ENCODE measurements at regions not wholly inside any gene's neighbourhood (a gene's known extent, or its start where the extent isn't known, plus 50 kb on each side); places are given as distances from the start of the nearest gene placed in this dataset.

DNA sequence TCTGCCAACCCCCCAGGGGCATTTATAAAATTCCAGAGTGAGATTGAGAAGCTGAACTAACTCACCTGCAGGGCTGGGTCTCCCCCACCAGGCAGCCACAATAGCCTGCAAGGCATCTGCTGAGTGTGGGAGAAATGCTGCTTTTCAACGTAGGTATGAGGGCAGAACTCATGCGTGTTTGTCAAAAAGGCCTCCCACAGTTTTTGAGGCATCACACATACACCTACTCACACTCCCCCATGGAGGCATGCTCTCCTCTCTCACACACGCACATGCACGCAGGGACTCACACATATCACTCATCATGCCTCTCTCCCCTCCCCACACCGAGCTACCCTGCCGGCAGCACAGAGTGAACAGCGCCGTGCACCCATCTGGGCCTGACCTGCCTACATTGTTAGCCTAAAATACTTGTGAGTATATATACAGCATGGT is 390.5 kb downstream of the FGF9 start:
- Histone ChIP-seq H3K36me3 (ENCODE audit: insufficient read depth, low read length) (no peaks in the 10 kb centered on the region), H3K79me2 (ENCODE audit: insufficient read depth, low read length) (no peaks in the 10 kb centered on the region), H3K9ac (ENCODE audit: low read length) (no peak overlapping the region), H3K4me1 (ENCODE audit: insufficient read depth, low read length) (no peaks in the 10 kb centered on the region), H3K4me3 (ENCODE audit: insufficient read depth, low read depth, low read length) (no peak overlapping the region), H3K9me3 (ENCODE audit: insufficient read depth, low read depth, low read length) (peaks cover 4% of the 10 kb centered on the region), H3K27ac (ENCODE audit: low read depth, low read length) (no peak overlapping the region), H3K27me3 (ENCODE audit: insufficient read depth, low read length) (no peaks in the 10 kb centered on the region), H2AFZ (ENCODE audit: low read depth, low read length) (no peak overlapping the region), H4K20me1 (ENCODE audit: insufficient read depth, low read length) (no peaks in the 10 kb centered on the region), H3K4me2 (ENCODE audit: low read length) (no peak overlapping the region)
- TF ChIP-seq EZH2 (IDR thresholded peaks at IDR 0.05; ENCODE audit: insufficient read depth, low read length): no peak
- TF ChIP-seq, protein P1, sequence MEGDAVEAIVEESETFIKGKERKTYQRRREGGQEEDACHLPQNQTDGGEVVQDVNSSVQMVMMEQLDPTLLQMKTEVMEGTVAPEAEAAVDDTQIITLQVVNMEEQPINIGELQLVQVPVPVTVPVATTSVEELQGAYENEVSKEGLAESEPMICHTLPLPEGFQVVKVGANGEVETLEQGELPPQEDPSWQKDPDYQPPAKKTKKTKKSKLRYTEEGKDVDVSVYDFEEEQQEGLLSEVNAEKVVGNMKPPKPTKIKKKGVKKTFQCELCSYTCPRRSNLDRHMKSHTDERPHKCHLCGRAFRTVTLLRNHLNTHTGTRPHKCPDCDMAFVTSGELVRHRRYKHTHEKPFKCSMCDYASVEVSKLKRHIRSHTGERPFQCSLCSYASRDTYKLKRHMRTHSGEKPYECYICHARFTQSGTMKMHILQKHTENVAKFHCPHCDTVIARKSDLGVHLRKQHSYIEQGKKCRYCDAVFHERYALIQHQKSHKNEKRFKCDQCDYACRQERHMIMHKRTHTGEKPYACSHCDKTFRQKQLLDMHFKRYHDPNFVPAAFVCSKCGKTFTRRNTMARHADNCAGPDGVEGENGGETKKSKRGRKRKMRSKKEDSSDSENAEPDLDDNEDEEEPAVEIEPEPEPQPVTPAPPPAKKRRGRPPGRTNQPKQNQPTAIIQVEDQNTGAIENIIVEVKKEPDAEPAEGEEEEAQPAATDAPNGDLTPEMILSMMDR (IDR thresholded peaks at IDR 0.05; ENCODE audit: insufficient read depth, low read depth, low read length): no peak
- Mint-ChIP-seq H3K36me3 (ENCODE audit: low read depth, unreplicated experiment) (no peaks in the 10 kb centered on the region), H3K27me3 (ENCODE audit: low read depth, unreplicated experiment) (peaks cover 2% of the 10 kb centered on the region), H3K4me1 (ENCODE audit: low read depth, unreplicated experiment) (peaks cover 14% of the 10 kb centered on the region), H3K27ac (ENCODE audit: unreplicated experiment) (no peak overlapping the region), H3K9me3 (ENCODE audit: unreplicated experiment) (peaks cover 5% of the 10 kb centered on the region), H3K4me3 (ENCODE audit: unreplicated experiment) (no peak overlapping the region)
- FAIRE-seq (no peak), DNase-seq (ENCODE audit: low read depth) (no peak)

DNA sequence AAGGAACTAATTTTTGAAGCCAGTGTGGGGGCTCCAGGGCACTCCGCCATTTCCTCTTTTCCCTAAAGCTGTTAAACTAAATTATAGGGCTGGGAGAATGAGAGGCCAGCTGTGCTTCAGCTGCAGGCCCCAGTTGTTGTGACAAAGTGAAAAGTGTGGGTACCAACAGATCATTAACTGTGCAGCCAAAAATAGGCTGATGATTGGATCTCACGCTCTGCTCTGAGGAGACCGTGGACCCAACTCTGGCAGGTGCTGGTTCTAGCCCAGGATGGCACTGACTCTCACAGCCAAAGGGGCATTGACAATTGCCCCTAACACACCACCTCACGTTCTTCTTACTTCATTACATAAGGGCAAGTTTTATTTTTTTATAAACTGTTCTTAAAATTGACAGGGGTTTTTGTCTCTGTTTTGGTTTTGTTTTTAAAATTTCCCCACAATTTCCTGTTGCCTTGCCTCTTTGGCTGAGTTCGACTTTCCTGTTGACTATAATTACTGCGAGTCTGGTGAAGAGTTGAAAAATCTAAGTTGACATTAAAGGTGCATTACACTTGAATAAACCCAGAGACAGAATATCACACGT is 391.0 kb downstream of the FGF9 start:
- H3K27me3 Mint-ChIP-seq (ENCODE audit: low read depth, unreplicated experiment): peaks cover 2% of the 10 kb centered on the region
- no peak for DNase-seq (ENCODE audit: low read depth)

More for the DNA sequence above, 391.0 kb downstream of the FGF9 start:
- no peaks in the 10 kb centered on the region for H3K36me3 ChIP-seq (ENCODE audit: insufficient read depth, low read length)
- H3K36me3 Mint-ChIP-seq (ENCODE audit: low read depth, unreplicated experiment): no peaks in the 10 kb centered on the region
- H3K27ac Mint-ChIP-seq (ENCODE audit: unreplicated experiment): no peak overlapping the region
- H3K4me3 Mint-ChIP-seq (ENCODE audit: unreplicated experiment): no peak overlapping the region
- no peaks in the 10 kb centered on the region for H4K20me1 ChIP-seq (ENCODE audit: insufficient read depth, low read length)
- no peak overlapping the region for H3K9ac ChIP-seq (ENCODE audit: low read length)
- no peaks in the 10 kb centered on the region for H3K79me2 ChIP-seq (ENCODE audit: insufficient read depth, low read length)
- peaks cover 4% of the 10 kb centered on the region for H3K9me3 ChIP-seq (ENCODE audit: insufficient read depth, low read depth, low read length)
- peaks cover 14% of the 10 kb centered on the region for H3K4me1 Mint-ChIP-seq (ENCODE audit: low read depth, unreplicated experiment)
- no peak overlapping the region for H2AFZ ChIP-seq (ENCODE audit: low read depth, low read length)
- H3K27me3 ChIP-seq (ENCODE audit: insufficient read depth, low read length): no peaks in the 10 kb centered on the region
- no peak overlapping the region for H3K4me2 ChIP-seq (ENCODE audit: low read length)
- no peak for TF ChIP-seq EZH2 (IDR thresholded peaks at IDR 0.05; ENCODE audit: insufficient read depth, low read length)
- TF ChIP-seq, protein P1 (IDR thresholded peaks at IDR 0.05; ENCODE audit: insufficient read depth, low read depth, low read length): no peak
- peaks cover 5% of the 10 kb centered on the region for H3K9me3 Mint-ChIP-seq (ENCODE audit: unreplicated experiment)
- no peak overlapping the region for H3K27ac ChIP-seq (ENCODE audit: low read depth, low read length)
- FAIRE-seq: no peak
- no peak overlapping the region for H3K4me3 ChIP-seq (ENCODE audit: insufficient read depth, low read depth, low read length)
- H3K4me1 ChIP-seq (ENCODE audit: insufficient read depth, low read length): no peaks in the 10 kb centered on the region
